Retinal pigment epithelial cell (primary cell): ENCODE measurements at regions not wholly inside any gene's neighbourhood (a gene's known extent, or its start where the extent isn't known, plus 50 kb on each side); places are given as distances from the start of the nearest gene placed in this dataset.

Source experiments
- DNase-seq: peaks from one replicate; pipeline ENCODE4 v3.0.0-alpha.2; 2010; ENCODE audit warnings: low read depth
- H3K4me3 ChIP-seq: 2 replicates; pipeline ENCODE4 v1.5.1; 2011; ENCODE audit warnings: mild to moderate bottlenecking, low read length, control low read depth, moderate library complexity
- TF ChIP-seq, protein P1 (sequence below): conservative IDR thresholded peaks from 2 replicates; pipeline ENCODE4 v1.5.1; 2011; ENCODE audit warnings: low read depth, low read length, control low read depth, inconsistent platforms

DNA sequence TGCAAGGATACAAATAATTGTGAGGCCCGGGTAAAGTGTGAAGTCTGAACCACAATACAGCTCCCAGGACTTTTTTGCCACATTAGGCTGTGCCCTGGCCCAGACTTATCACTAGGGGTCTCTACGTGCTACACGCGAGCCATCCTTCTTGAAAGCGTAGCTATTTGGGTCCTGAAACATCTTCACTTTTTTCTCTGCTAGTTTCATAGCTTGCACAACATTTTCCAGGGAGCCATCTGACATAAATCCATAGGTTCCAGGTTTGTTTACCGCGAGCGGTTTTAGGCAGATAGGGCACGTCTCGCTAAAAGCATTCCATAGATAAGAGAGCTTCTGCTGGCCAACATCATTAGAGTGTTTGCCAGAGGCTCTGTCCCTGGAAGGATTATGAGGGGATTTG lies 226.5 kb downstream of the RPS24 start:
- no peak for DNase-seq
- no peak overlapping the region for H3K4me3 ChIP-seq
- TF ChIP-seq, protein P1, sequence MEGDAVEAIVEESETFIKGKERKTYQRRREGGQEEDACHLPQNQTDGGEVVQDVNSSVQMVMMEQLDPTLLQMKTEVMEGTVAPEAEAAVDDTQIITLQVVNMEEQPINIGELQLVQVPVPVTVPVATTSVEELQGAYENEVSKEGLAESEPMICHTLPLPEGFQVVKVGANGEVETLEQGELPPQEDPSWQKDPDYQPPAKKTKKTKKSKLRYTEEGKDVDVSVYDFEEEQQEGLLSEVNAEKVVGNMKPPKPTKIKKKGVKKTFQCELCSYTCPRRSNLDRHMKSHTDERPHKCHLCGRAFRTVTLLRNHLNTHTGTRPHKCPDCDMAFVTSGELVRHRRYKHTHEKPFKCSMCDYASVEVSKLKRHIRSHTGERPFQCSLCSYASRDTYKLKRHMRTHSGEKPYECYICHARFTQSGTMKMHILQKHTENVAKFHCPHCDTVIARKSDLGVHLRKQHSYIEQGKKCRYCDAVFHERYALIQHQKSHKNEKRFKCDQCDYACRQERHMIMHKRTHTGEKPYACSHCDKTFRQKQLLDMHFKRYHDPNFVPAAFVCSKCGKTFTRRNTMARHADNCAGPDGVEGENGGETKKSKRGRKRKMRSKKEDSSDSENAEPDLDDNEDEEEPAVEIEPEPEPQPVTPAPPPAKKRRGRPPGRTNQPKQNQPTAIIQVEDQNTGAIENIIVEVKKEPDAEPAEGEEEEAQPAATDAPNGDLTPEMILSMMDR, result no peak

DNA sequence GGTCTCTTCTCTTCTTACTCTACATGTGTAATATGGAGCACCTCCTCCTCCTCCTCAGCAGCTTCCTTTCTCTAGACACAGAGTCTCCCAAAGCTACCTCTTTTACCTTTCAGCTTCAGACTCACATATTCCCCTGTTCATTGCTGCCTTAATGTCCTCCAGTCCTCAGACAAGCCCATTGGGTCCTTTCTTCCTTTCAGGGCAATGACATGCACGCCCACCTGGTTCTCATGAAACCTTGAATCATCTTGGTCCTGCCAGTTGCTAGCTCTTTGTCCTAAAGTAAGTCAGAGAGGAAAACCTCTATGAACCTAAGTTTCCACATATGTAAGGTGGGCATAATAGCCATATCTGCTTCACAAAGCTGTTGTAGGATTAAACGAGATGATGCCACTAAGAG lies 227.0 kb downstream of the RPS24 start:
- TF ChIP-seq, protein P1, result no peak
- no peak for DNase-seq
- no peak overlapping the region for H3K4me3 ChIP-seq

DNA sequence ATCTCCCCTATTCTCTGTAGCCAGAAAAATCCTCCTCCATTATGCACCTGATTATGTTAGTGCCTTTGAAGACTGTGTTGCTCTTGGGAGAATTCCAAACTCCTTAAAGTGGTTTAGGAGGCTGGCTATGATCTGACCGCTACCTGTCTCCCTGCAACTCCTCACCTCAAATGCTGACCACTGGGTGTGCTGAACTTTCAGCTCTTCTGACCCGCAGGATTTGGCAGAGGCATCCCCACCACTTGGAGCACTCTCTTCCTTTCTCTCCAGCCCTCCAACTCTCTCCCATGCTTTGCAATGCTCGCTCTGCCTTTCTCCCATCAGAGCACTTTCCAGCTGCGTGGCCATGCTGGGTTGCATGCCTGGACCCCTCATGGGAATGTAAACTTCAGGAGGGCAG lies 227.6 kb downstream of the RPS24 start:
- TF ChIP-seq, protein P1, result no peak
- H3K4me3 ChIP-seq, result no peak overlapping the region
- no peak for DNase-seq

DNA sequence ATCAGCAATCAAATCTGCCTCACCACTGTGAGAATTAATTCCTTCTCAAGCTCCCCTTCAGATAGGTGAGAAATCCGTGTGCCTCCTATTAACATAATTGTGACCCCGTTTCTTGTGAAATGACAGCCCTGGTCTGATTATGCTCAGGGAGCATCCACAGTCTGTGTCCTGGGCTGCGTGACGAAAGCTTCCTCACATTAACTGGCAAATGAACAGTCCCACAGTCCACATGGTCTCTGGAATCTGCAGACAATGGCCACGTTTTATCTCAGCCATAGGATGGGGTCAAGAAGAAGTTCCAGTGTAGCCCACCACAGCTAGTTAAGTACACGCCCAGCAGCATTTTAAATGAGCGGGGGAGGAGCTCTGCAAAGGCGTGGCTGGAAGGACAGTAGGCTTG lies 229.2 kb downstream of the RPS24 start:
- H3K4me3 ChIP-seq, result no peak overlapping the region
- TF ChIP-seq, protein P1, result no peak
- DNase-seq, result no peak

DNA sequence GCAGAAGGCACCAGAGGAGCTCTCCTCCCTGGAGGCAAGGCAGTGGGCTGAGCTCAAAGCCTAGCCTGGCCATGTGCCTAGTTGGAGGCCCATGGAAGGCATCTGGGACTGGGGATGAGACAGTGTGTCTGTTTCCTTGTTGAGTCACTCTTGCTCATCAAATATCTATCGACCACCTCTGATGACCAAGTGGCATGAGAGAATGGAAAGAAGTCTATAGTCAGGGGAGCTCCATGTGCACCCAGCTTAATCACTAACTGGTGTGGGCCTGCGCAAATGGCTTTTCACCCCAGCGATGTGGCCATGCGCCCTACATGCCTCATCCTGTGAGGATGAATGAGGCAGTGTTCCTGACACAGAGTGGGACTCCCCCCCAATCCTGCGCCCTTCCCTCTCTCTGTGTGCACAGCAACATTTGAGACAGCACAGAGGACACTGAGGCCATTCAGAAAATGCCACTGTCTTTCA lies 229.9 kb downstream of the RPS24 start:
- TF ChIP-seq, protein P1, result no peak
- H3K4me3 ChIP-seq, result no peak overlapping the region
- no peak for DNase-seq

DNA sequence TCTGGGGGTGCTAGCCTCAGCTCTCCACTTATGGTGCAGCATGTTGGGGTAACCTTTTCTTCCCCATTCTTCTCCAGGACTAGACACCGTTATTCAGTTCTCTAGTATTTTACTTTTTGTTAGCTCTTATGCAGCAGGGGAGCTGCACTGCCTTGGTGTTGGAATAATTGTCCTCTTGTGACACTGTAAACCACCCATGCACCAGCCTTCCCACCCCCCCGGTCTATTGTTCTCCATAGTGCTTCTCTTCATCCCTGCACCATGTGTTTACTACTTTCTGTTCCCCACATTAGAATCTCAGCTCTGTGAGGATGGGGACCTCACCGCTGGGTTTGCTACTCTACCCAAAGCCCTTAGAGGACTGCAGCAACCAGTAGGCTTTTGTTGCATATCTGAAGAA lies 230.7 kb downstream of the RPS24 start:
- TF ChIP-seq, protein P1, result no peak
- no peak overlapping the region for H3K4me3 ChIP-seq
- no peak for DNase-seq

DNA sequence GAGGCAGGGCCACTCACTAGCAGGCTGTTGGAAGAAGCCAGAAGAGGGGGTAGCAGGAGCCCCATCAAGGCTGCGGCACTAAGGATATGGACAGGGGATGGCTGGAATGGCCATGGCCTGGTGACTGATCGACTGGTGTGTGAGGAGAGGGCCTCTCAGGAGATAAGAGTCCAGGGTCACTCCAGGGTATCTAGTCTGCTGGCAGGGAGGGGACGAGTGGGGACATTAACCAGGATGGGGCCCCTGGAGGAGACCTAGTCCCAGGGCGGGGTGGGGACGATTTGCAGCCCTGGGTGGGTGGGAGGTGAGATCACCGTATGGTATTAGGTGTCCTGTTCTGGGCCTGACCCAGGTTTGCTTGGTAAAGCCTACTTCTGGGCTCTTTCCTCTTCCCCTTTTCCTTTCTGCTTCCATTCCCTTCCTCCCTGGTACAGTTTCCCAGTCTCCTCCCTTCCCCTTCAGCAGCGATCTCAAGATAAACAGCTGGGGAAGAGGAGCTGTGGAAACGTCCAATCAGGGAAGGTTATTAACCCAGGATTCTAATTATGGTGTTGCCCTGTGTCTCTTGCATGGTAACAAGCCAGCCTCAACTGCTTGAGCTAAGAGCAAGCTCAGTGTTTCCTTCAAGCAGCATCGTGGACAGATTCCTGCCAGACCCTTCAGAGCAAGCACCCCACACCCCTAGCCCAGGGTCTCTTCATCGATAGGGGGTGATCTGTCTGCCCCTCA lies 233.2 kb downstream of the RPS24 start:
- TF ChIP-seq, protein P1, result no peak
- H3K4me3 ChIP-seq, result no peak overlapping the region
- DNase-seq, result no peak
